GM10847 (cell line): ENCODE measurements at regions not wholly inside any gene's neighbourhood (a gene's known extent, or its start where the extent isn't known, plus 50 kb on each side); places are given as distances from the start of the nearest gene placed in this dataset.

ENCODE experiments used
- POLR2A ChIP-seq: IDR thresholded peaks from 2 replicates; pipeline ENCODE4 v1.6.1; 2011; ENCODE audit not compliant: insufficient read length; ENCODE audit errors: extremely low read depth

DNA sequence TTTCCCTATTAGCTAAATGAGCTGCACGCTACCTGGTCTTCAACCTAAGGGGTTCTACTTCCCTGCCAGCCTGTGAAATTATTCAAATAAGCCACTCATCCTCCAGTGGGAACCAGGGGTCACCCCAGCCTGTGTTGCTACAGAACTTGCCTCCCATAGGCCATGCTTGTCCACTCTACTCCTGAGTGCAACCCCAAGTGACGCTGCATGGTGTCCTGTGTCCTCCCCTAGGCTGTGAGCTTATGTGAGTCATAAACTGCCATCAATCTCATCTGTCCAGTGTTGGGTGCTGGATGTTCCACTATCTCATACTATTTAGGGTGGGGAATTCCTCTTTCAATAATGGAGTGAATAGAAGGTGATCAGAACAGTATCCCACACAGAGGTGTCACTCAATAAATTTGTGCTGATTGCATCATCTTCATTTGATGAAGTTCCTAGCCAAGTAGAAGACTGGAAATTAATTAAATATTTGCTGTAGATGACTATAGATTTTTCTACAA, 49.8 kb upstream of the SSR3 start:
- no peak for TF ChIP-seq POLR2A
